ENCODE measurements at regions not wholly inside any gene's neighbourhood (a gene's known extent, or its start where the extent isn't known, plus 50 kb on each side); places are given as distances from the start of the nearest gene placed in this dataset.
A peak's percentile ranks its signal among the peaks of the same experiment; 100 is the strongest.

DNA sequence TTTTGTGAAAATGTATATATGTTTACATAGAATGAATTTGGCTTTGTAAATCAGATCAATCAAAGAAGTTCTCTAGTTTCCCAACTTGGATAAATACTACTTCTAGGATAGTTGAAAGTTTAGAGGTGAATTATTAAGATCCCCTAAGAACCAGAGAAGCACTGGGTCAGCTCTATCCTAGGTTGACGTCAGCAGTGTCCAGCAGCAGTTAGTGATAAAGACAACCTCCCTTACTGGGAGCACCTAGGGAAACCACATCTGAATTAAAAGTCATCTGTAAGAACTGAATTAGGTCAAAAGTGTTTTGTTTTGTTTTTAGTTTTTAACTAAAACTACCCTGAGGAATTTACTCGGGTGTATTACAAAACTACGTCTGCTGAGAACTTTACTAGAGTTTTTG is 178.0 kb downstream of the POLR1F start:
- TF ChIP-seq RAD21 (IDR thresholded peaks at IDR 0.05; ENCODE audit: low read depth) (no peak), ZBTB7A (IDR thresholded peaks at IDR 0.05; ENCODE audit: low read depth) (no peak), CEBPB (IDR thresholded peaks at IDR 0.05) (no peak), TAF1 (IDR thresholded peaks at IDR 0.05; ENCODE audit: low read depth) (no peak), CREB1 (IDR thresholded peaks at IDR 0.05; ENCODE audit: low read depth) (no peak), MAX (IDR thresholded peaks at IDR 0.05) (no peak), FOXM1 (IDR thresholded peaks at IDR 0.05; ENCODE audit: borderline replicate concordance, low read depth) (no peak), NFIC (IDR thresholded peaks at IDR 0.05) (no peak), TEAD4 (IDR thresholded peaks at IDR 0.05) (no peak), EP300 (IDR thresholded peaks at IDR 0.05; ENCODE audit: borderline replicate concordance) (no peak), REST (IDR thresholded peaks at IDR 0.05; ENCODE audit: low read depth) (no peak), YY1 (IDR thresholded peaks at IDR 0.05; ENCODE audit: low read depth) (no peak), TCF12 (IDR thresholded peaks at IDR 0.05; ENCODE audit: low read depth) (no peak), EGR1 (IDR thresholded peaks at IDR 0.05) (no peak)
- TF ChIP-seq, protein P1, sequence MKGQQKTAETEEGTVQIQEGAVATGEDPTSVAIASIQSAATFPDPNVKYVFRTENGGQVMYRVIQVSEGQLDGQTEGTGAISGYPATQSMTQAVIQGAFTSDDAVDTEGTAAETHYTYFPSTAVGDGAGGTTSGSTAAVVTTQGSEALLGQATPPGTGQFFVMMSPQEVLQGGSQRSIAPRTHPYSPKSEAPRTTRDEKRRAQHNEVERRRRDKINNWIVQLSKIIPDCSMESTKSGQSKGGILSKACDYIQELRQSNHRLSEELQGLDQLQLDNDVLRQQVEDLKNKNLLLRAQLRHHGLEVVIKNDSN (IDR thresholded peaks at IDR 0.05), result no peak

DNA sequence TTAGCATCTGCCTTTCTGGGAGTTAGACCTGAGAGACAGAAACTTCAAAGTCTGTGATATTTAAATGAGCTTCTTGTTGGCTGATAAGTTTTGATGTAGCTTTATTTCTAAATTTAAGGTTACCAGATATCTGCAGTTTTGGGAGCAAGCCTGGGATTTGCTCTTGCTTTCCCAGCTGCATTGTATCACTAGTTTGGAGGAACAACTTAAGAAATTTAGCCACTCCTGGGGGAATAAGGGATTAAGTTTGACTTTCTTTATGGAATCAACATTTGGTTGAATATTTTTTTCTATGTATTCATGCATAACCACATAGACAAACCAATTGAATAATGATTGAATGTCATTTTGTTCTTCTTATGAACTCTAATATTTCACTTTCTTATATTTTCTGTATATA is 178.6 kb downstream of the POLR1F start:
- TF ChIP-seq EP300 (IDR thresholded peaks at IDR 0.05; ENCODE audit: borderline replicate concordance) (no peak), CEBPB (IDR thresholded peaks at IDR 0.05) (no peak), EGR1 (IDR thresholded peaks at IDR 0.05) (no peak), CREB1 (IDR thresholded peaks at IDR 0.05; ENCODE audit: low read depth) (no peak), TCF12 (IDR thresholded peaks at IDR 0.05; ENCODE audit: low read depth) (no peak), YY1 (IDR thresholded peaks at IDR 0.05; ENCODE audit: low read depth) (no peak), MAX (IDR thresholded peaks at IDR 0.05) (no peak), ZBTB7A (IDR thresholded peaks at IDR 0.05; ENCODE audit: low read depth) (no peak), RAD21 (IDR thresholded peaks at IDR 0.05; ENCODE audit: low read depth) (no peak), REST (IDR thresholded peaks at IDR 0.05; ENCODE audit: low read depth) (no peak), NFIC (IDR thresholded peaks at IDR 0.05) (no peak), TAF1 (IDR thresholded peaks at IDR 0.05; ENCODE audit: low read depth) (no peak), TEAD4 (IDR thresholded peaks at IDR 0.05) (no peak), FOXM1 (IDR thresholded peaks at IDR 0.05; ENCODE audit: borderline replicate concordance, low read depth) (no peak)
- TF ChIP-seq, protein P1 (IDR thresholded peaks at IDR 0.05), result no peak

- TF ChIP-seq YY1 (IDR thresholded peaks at IDR 0.05; ENCODE audit: low read depth), result no peak
- TF ChIP-seq REST (IDR thresholded peaks at IDR 0.05; ENCODE audit: low read depth), result peak; percentile 37; the same call in 1 of the 2 replicates
Observed at GRCh38 chr7:19526639-19527038, 182.2 kb downstream of the POLR1F start.

DNA sequence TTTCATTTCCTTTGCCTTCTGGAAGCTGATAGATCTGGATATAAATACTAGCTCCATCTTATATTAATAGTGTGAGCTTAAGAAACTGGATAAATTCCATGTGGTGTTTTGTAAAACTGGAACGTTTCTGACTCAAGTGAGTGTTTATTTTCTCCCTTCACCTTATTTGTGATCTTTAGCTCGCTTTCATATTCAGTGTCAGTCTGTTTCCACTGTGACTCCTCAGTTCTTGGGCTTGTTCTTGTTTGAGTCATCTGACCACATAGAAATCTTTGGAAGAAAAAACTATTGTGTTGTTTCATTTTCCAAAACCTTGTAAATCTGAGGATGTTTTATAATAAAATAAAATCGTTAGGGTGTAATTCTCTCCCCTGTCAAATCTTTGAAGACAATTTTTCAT is 186.4 kb downstream of the POLR1F start:
- TF ChIP-seq NFIC (IDR thresholded peaks at IDR 0.05), result no peak
- no peak for TF ChIP-seq EGR1 (IDR thresholded peaks at IDR 0.05)
- TF ChIP-seq REST (IDR thresholded peaks at IDR 0.05; ENCODE audit: low read depth), result no peak

Data from Ishikawa (cell line).